PFSK-1 (cell line): ENCODE measurements at regions not wholly inside any gene's neighbourhood (a gene's known extent, or its start where the extent isn't known, plus 50 kb on each side); places are given as distances from the start of the nearest gene placed in this dataset.

Source experiments
- POLR2AphosphoS5 ChIP-seq: IDR thresholded peaks from 2 replicates; pipeline ENCODE4 v1.6.1; 2012; ENCODE audit warnings: low read depth, mild to moderate bottlenecking, control low read depth, low read length, moderate library complexity
- SIN3A ChIP-seq: IDR thresholded peaks from 2 replicates; pipeline ENCODE4 v1.6.1; 2012; ENCODE audit warnings: mild to moderate bottlenecking, low read length, moderate library complexity, borderline replicate concordance; ENCODE audit not compliant: insufficient read depth
- TF ChIP-seq, protein P1 (sequence below), 2 experiments: IDR thresholded peaks; 2 replicates each; pipeline versions ENCODE4 v1.6.1 to v1.8.0; 2011 to 2012; ENCODE audit warnings: low read depth in 2 of 2, low read length in 2 of 2, control low read depth in 1 of 2, inconsistent platforms in 1 of 2, mild to moderate bottlenecking in 1 of 2, moderate library complexity in 1 of 2; ENCODE audit not compliant: insufficient read depth in 1 of 2

DNA sequence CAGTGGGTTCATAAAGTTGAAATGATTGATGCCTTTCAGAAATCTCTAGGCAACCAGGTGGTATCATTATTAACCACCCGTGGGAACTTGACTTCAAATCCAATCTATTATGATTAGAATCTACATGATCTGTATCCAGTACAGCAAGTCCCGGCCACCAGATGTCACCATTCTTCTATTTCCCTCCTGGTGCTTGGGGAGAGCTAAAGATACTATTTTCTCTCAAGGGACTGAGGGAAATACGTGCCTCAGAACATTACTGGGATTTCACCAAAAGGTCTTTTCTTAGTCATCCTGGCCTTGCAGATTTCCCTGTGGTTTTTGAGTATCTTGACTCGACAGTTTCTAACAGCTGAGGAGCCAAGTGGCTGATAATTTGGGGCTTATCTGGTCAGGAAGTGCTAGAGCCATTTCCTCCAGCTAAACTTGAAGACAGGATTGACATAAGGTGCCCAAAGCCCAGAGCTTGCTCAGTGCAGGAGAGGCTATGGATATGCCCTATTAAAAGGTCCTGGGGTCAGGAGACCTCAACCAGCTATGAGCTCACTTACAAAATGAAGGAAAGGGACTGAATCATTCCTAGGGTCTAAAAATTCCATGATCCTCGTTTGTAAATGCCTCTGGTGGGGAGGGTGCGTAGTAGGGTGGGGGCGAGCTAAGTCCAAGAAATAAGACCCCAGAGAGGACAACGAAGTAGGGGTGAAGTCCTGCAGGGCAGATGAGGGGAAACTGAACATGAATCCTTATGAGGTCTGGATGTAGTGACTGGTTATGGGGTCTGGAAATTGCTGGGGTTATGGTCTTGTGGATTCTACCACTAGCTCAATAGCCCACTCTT is 135.4 kb upstream of the MGAT5 start:
- TF ChIP-seq POLR2AphosphoS5 (no peak), SIN3A (no peak)
- TF ChIP-seq, protein P1, sequence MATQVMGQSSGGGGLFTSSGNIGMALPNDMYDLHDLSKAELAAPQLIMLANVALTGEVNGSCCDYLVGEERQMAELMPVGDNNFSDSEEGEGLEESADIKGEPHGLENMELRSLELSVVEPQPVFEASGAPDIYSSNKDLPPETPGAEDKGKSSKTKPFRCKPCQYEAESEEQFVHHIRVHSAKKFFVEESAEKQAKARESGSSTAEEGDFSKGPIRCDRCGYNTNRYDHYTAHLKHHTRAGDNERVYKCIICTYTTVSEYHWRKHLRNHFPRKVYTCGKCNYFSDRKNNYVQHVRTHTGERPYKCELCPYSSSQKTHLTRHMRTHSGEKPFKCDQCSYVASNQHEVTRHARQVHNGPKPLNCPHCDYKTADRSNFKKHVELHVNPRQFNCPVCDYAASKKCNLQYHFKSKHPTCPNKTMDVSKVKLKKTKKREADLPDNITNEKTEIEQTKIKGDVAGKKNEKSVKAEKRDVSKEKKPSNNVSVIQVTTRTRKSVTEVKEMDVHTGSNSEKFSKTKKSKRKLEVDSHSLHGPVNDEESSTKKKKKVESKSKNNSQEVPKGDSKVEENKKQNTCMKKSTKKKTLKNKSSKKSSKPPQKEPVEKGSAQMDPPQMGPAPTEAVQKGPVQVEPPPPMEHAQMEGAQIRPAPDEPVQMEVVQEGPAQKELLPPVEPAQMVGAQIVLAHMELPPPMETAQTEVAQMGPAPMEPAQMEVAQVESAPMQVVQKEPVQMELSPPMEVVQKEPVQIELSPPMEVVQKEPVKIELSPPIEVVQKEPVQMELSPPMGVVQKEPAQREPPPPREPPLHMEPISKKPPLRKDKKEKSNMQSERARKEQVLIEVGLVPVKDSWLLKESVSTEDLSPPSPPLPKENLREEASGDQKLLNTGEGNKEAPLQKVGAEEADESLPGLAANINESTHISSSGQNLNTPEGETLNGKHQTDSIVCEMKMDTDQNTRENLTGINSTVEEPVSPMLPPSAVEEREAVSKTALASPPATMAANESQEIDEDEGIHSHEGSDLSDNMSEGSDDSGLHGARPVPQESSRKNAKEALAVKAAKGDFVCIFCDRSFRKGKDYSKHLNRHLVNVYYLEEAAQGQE (IDR thresholded peaks at IDR 0.05; ENCODE audit: insufficient read depth in 1 of 2, low read depth in 2 of 2, low read length in 2 of 2), result no peak
